Ovary (tissue), 7 donors: ENCODE measurements at regions not wholly inside any gene's neighbourhood (a gene's known extent, or its start where the extent isn't known, plus 50 kb on each side); places are given as distances from the start of the nearest gene placed in this dataset.

Experiments used
- DNase-seq, 5 donors: peaks; one replicate each; pipeline ENCODE4 v3.0.0-alpha.2; 2019 to 2020
- H3K27ac ChIP-seq, 2 donors: fragments of 200-600 bp; one replicate each; pipeline versions ENCODE4 v1.5.1 to v1.8.0; 2019 to 2022
- H3K27me3 ChIP-seq: fragments of 200-600 bp; one replicate; pipeline ENCODE4 v1.8.0; 2022
- H3K36me3 ChIP-seq: fragments of 200-600 bp; sonication (generic); one replicate; pipeline ENCODE4 v1.5.1; 2019
- H3K4me1 ChIP-seq: one replicate; pipeline ENCODE4 v1.8.1; 2013; ENCODE audit warnings: mild to moderate bottlenecking, moderate library complexity; ENCODE audit not compliant: insufficient read depth
- H3K4me3 ChIP-seq: fragments of 200-600 bp; sonication (generic); one replicate; pipeline ENCODE4 v1.5.1; 2017
- H3K9me3 ChIP-seq, 2 donors: fragments of 200-600 bp in 1 of 2; sonication (generic) in 1 of 2; one replicate each; pipeline versions ENCODE4 v1.5.1 to v1.8.1; 2013 to 2019; ENCODE audit warnings: mild to moderate bottlenecking in 1 of 2, moderate library complexity in 1 of 2
- CTCF ChIP-seq, 3 donors: fragments of 450-650 bp in 2 of 3; fragments of 200-600 bp in 1 of 3; IDR thresholded peaks; one replicate each; pipeline versions ENCODE4 v1.5.1 to v1.8.0; 2016 to 2022; ENCODE audit warnings: antibody characterized with exemption in 3 of 3, mild to moderate bottlenecking in 1 of 3
- EP300 ChIP-seq: sonication (generic); formaldehyde crosslinking; IDR thresholded peaks from one replicate; pipeline ENCODE4 v1.6.1; 2017; ENCODE audit warnings: antibody characterized with exemption
- POLR2A ChIP-seq: fragments of 450-650 bp; IDR thresholded peaks from one replicate; pipeline ENCODE4 v1.6.1; 2017; ENCODE audit warnings: antibody characterized with exemption, mild to moderate bottlenecking, moderate library complexity
- WGBS, 3 donors: extraction: QIAGEN DNeasy Blood & Tissue Kit in 1 of 3; methylation state at CpG; one replicate each; pipeline versions ENCODE4 v1.1.5 to v1.1.7; 2013 to 2017; 5-methylcytosine and 5-hydroxymethylcytosine counted together
- intact Hi-C, 4 donors: fragments of 100-400 bp; cut with DNase I; formaldehyde crosslinking; loops; one replicate each; pipeline versions ENCODE4 v1.11.0 to v1.15.1; 2022 to 2023
- donor health status: DM: no; HTN: no; CAD: no; lungs with moderate emphysema.
- donor health status: DM: no; HTN: no; CAD: no.
- donor health status: Bipolar disorder and iron deficiency.
- donor health status: DM: no; HTN: no; CAD: no.
- donor health status: DM: yes; HTN: yes; CAD: no.

GRCh38 chr10:61028861-61029361 is 84.9 kb upstream of the RHOBTB1 start:
- Histone ChIP-seq H3K9me3 (no peaks in the 10 kb centered on the region), H3K4me1 (no peaks in the 10 kb centered on the region), H3K27me3 (no peaks in the 10 kb centered on the region), H3K36me3 (no peaks in the 10 kb centered on the region), H3K4me3 (no peak overlapping the region), H3K27ac (no peak overlapping the region)
- 62 to 79% (median 76%) methylated on average over 5 of the region's 5 CpGs for WGBS, 3 donors
- intact Hi-C loops, result loop anchor here in 1 of 4 donors (5.0 kb wide), 1 partner anchor 293 kb away; no protein-coding TSS in a partner anchor
- no peak for TF ChIP-seq CTCF (IDR thresholded peaks at IDR 0.05)
- TF ChIP-seq EP300, result no peak
- no peak for TF ChIP-seq POLR2A
- no peak for DNase-seq

GRCh38 chr10:61024856-61025201 is 80.8 kb upstream of the RHOBTB1 start:
- WGBS, 3 donors, result 48 to 62% (median 56%) methylated on average over 2 of the region's 2 CpGs
- H3K4me3 ChIP-seq, result no peak overlapping the region
- H3K36me3 ChIP-seq, result no peaks in the 10 kb centered on the region
- H3K27me3 ChIP-seq, result no peaks in the 10 kb centered on the region
- DNase-seq, result no peak
- intact Hi-C loops, result loop anchor here in 1 of 4 donors (5.0 kb wide), 1 partner anchor 297 kb away; no protein-coding TSS in a partner anchor
- no peaks in the 10 kb centered on the region for H3K4me1 ChIP-seq
- H3K27ac ChIP-seq, result no peak overlapping the region
- TF ChIP-seq POLR2A (no peak), EP300 (no peak), CTCF (IDR thresholded peaks at IDR 0.05) (no peak)
- no peaks in the 10 kb centered on the region for H3K9me3 ChIP-seq

- no peaks in the 10 kb centered on the region for H3K36me3 ChIP-seq
- no peaks in the 10 kb centered on the region for H3K4me1 ChIP-seq
- 5 to 13% (median 6%) methylated on average over 1 of the region's 1 CpG for WGBS, 3 donors
- H3K27me3 ChIP-seq, result no peaks in the 10 kb centered on the region
- TF ChIP-seq POLR2A (no peak), CTCF (IDR thresholded peaks at IDR 0.05) (no peak), EP300 (no peak)
- no peak overlapping the region for H3K27ac ChIP-seq
- DNase-seq, result no peak
- intact Hi-C loops, result no loop called here
- no peaks in the 10 kb centered on the region for H3K9me3 ChIP-seq
- H3K4me3 ChIP-seq, result no peak overlapping the region
Measured at GRCh38 chr10:61024151-61024855, 80.3 kb upstream of the RHOBTB1 start.

- Histone ChIP-seq H3K9me3 (no peaks in the 10 kb centered on the region), H3K4me1 (no peaks in the 10 kb centered on the region), H3K36me3 (no peaks in the 10 kb centered on the region), H3K27me3 (no peaks in the 10 kb centered on the region), H3K27ac (no peak overlapping the region), H3K4me3 (no peak overlapping the region)
- intact Hi-C loops, result no loop called here
- TF ChIP-seq EP300, result no peak
- no peak for TF ChIP-seq CTCF (IDR thresholded peaks at IDR 0.05)
- no peak for TF ChIP-seq POLR2A
- DNase-seq, result no peak
Measured at GRCh38 chr10:61023053-61023452, 79.1 kb upstream of the RHOBTB1 start.
